ENCODE measurements at regions not wholly inside any gene's neighbourhood (a gene's known extent, or its start where the extent isn't known, plus 50 kb on each side); places are given as distances from the start of the nearest gene placed in this dataset.

DNA sequence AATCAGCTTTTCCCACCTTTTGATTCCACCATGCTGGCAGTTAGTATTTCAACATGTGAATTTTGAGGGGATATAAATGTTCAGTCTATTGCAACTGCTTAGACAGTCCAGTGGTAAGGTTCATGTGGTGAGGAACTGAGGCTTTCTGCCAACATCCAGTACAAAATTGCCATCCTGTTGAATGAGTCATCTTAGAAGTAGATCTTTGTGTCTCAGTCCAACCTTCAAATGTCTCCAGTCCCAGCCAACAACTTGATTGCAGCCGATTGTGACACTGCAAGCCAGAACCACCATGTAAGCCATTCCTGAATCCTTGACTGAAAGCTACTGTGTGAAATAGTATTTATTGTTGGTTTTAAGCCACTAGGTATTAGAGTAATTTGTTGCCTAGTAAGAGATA, 331.5 kb upstream of the GRIN3A start:
- TF ChIP-seq, protein P1, sequence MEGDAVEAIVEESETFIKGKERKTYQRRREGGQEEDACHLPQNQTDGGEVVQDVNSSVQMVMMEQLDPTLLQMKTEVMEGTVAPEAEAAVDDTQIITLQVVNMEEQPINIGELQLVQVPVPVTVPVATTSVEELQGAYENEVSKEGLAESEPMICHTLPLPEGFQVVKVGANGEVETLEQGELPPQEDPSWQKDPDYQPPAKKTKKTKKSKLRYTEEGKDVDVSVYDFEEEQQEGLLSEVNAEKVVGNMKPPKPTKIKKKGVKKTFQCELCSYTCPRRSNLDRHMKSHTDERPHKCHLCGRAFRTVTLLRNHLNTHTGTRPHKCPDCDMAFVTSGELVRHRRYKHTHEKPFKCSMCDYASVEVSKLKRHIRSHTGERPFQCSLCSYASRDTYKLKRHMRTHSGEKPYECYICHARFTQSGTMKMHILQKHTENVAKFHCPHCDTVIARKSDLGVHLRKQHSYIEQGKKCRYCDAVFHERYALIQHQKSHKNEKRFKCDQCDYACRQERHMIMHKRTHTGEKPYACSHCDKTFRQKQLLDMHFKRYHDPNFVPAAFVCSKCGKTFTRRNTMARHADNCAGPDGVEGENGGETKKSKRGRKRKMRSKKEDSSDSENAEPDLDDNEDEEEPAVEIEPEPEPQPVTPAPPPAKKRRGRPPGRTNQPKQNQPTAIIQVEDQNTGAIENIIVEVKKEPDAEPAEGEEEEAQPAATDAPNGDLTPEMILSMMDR (IDR thresholded peaks at IDR 0.05; ENCODE audit: insufficient read depth, low read length) = no peak
- TF ChIP-seq POLR2AphosphoS5 (IDR thresholded peaks at IDR 0.05; ENCODE audit: low read depth) = no peak
